ENCODE measurements at regions not wholly inside any gene's neighbourhood (a gene's known extent, or its start where the extent isn't known, plus 50 kb on each side); places are given as distances from the start of the nearest gene placed in this dataset.
"Not testable (repeated sequence)": the region's sequence is repeated elsewhere in the genome, so short reads cannot be mapped to it uniquely, and the experiment has no call there.

GRCh38 chrX:41023098-41023497 is 62.1 kb upstream of the USP9X start:
- H3K9me3 Mint-ChIP-seq = peaks cover 8% of the 10 kb centered on the region
- no peaks in the 10 kb centered on the region for H3K36me3 Mint-ChIP-seq
- H3K27ac Mint-ChIP-seq = no peak overlapping the region
- DNase-seq (ENCODE audit: low spot score in 2 of 2, unreplicated experiment in 2 of 2) = no peak
- no peak for TF ChIP-seq CTCF (IDR thresholded peaks at IDR 0.05; ENCODE audit: unreplicated experiment)
- H3K4me3 Mint-ChIP-seq = no peak overlapping the region
- peaks cover 22% of the 10 kb centered on the region for H3K4me1 Mint-ChIP-seq
- H3K27me3 Mint-ChIP-seq (ENCODE audit: low read depth) = no peaks in the 10 kb centered on the region

- not testable (repeated sequence) for H3K4me3 Mint-ChIP-seq; H3K36me3 Mint-ChIP-seq; DNase-seq (ENCODE audit: low spot score in 2 of 2, unreplicated experiment in 2 of 2); H3K9me3 Mint-ChIP-seq; H3K27ac Mint-ChIP-seq; H3K27me3 Mint-ChIP-seq (ENCODE audit: low read depth)
- peaks cover 20% of the 10 kb centered on the region for H3K4me1 Mint-ChIP-seq
- peak; percentile 17 for TF ChIP-seq CTCF (IDR thresholded peaks at IDR 0.05; ENCODE audit: unreplicated experiment)
These were observed 60.9 kb upstream of the USP9X start for GRCh38 chrX:41024335-41024734.

GRCh38 chrX:41024755-41025154 is 60.5 kb upstream of the USP9X start:
- TF ChIP-seq CTCF (IDR thresholded peaks at IDR 0.05; ENCODE audit: unreplicated experiment) = no peak
- Mint-ChIP-seq H3K27ac (no peak overlapping the region), H3K9me3 (peaks cover 8% of the 10 kb centered on the region), H3K36me3 (no peaks in the 10 kb centered on the region), H3K4me3 (no peak overlapping the region), H3K27me3 (ENCODE audit: low read depth) (no peaks in the 10 kb centered on the region), H3K4me1 (peaks cover 20% of the 10 kb centered on the region)
- no peak for DNase-seq (ENCODE audit: low spot score in 2 of 2, unreplicated experiment in 2 of 2)

GRCh38 chrX:41025926-41026701 is 59.1 kb upstream of the USP9X start:
- Mint-ChIP-seq H3K36me3 (no peaks in the 10 kb centered on the region), H3K4me1 (peaks cover 20% of the 10 kb centered on the region), H3K27ac (peak overlapping the region; percentile 60), H3K9me3 (peaks cover 8% of the 10 kb centered on the region), H3K27me3 (ENCODE audit: low read depth) (no peaks in the 10 kb centered on the region), H3K4me3 (no peak overlapping the region)
- no peak for TF ChIP-seq CTCF (IDR thresholded peaks at IDR 0.05; ENCODE audit: unreplicated experiment)
- DNase-seq (ENCODE audit: low spot score in 2 of 2, unreplicated experiment in 2 of 2) = no peak

GRCh38 chrX:41026702-41027078 is 58.6 kb upstream of the USP9X start:
- Mint-ChIP-seq H3K27ac (peak overlapping the region; percentile 60), H3K4me3 (no peak overlapping the region), H3K36me3 (no peaks in the 10 kb centered on the region), H3K9me3 (peaks cover 8% of the 10 kb centered on the region), H3K27me3 (ENCODE audit: low read depth) (no peaks in the 10 kb centered on the region), H3K4me1 (peaks cover 20% of the 10 kb centered on the region)
- DNase-seq (ENCODE audit: low spot score in 2 of 2, unreplicated experiment in 2 of 2) = no peak
- TF ChIP-seq CTCF (IDR thresholded peaks at IDR 0.05; ENCODE audit: unreplicated experiment) = no peak

All from mesothelial cell of epicardium (in vitro differentiated cells).